Fibroblast of pulmonary artery (primary cell): ENCODE measurements at regions not wholly inside any gene's neighbourhood (a gene's known extent, or its start where the extent isn't known, plus 50 kb on each side); places are given as distances from the start of the nearest gene placed in this dataset.

Experiments
- DNase-seq: peaks from one replicate; pipeline ENCODE4 v3.0.0-alpha.2; 2010; ENCODE audit warnings: low read depth
- H3K4me3 ChIP-seq: replicated peaks from 2 replicates; pipeline ENCODE4 v1.5.1; 2011; ENCODE audit warnings: low read depth, mild to moderate bottlenecking, control low read depth, low read length, moderate library complexity
- CTCF ChIP-seq: IDR thresholded peaks from 2 replicates; pipeline ENCODE4 v1.5.1; 2011; ENCODE audit warnings: mild to moderate bottlenecking, control low read depth, low read length, inconsistent platforms; ENCODE audit errors: missing control alignments

GRCh38 chr7:155230169-155230593 is 67.5 kb upstream of the INSIG1 start:
- peak; percentile 88 for DNase-seq

GRCh38 chr7:155231241-155231800 is 66.4 kb upstream of the INSIG1 start:
- TF ChIP-seq CTCF = no peak
- no peak for DNase-seq

More at GRCh38 chr7:155230169-155230593, 67.5 kb upstream of the INSIG1 start:
- TF ChIP-seq CTCF = no peak
- H3K4me3 ChIP-seq = no peak overlapping the region

GRCh38 chr7:155231941-155232340 is 65.7 kb upstream of the INSIG1 start:
- no peak for TF ChIP-seq CTCF
- DNase-seq = no peak
- H3K4me3 ChIP-seq = no peak overlapping the region

More at GRCh38 chr7:155231241-155231800, 66.4 kb upstream of the INSIG1 start:
- H3K4me3 ChIP-seq = no peak overlapping the region

- no peak overlapping the region for H3K4me3 ChIP-seq
- no peak for DNase-seq
- no peak for TF ChIP-seq CTCF
These were observed 64.8 kb upstream of the INSIG1 start for GRCh38 chr7:155232911-155233310.

- no peak overlapping the region for H3K4me3 ChIP-seq
- TF ChIP-seq CTCF = no peak
- DNase-seq = no peak
These were observed 64.1 kb upstream of the INSIG1 start for GRCh38 chr7:155233311-155234157.

- no peak for DNase-seq
- H3K4me3 ChIP-seq = no peak overlapping the region
- no peak for TF ChIP-seq CTCF
These were observed 63.6 kb upstream of the INSIG1 start for GRCh38 chr7:155234158-155234492.
